ENCODE measurements at regions not wholly inside any gene's neighbourhood (a gene's known extent, or its start where the extent isn't known, plus 50 kb on each side); places are given as distances from the start of the nearest gene placed in this dataset.
"Not testable (repeated sequence)": the region's sequence is repeated elsewhere in the genome, so short reads cannot be mapped to it uniquely, and the experiment has no call there.

DNA sequence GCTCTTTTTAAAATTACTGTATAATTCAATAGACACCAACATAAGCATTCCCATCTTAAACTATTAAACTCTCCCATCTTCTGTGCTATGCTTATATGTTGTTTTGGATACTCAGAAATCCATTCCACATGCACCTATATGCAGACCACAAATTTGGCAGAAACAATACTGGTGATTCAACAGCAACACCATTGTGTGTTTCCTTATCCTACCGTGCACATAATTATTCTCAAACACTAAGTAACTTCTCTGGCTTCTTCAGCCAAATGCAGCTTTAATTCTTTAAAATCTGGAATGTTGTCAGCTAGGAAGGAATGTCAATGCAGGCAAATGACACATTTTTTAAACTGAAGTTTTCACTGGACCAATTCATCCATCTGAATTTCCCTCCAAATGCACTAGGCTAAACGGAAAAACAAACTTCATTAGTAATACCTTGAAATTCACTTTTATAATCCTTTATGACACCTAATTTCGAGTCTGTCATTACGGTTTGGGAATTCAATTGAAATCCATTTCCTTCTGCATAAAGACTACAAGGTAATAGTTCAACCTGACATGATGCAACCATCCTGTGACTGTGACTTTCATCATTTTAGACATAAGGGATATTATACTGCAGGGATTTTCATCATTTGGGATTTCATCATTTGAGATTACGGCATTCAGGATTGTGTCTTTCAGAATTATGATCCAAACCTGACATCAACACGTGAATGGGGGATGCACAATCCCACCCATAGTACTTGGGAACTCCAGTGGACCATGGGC lies 308.5 kb downstream of the LTN1 start:
- intact Hi-C loops (cut with DNase I) = no loop called here
- DNase-seq (no peak), ATAC-seq (no peak)

DNA sequence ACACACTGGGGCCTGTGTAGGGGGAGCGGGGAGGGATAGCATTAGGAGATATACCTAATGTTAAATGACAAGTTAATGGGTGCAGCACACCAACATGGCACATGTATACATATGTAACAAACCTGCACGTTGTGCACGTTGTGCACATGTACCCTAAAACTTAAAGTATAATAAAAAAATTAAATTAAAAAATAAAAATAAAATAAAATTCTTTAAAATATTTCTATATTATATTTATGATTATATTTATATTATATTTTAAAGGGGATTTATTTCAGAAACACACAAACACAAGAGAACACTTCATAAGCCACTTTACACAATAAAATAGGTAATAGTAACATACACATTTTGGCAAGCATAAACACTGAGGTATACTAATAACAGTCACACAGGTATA lies 309.8 kb downstream of the LTN1 start:
- ATAC-seq; intact Hi-C loops (cut with DNase I); DNase-seq: not testable (repeated sequence)

DNA sequence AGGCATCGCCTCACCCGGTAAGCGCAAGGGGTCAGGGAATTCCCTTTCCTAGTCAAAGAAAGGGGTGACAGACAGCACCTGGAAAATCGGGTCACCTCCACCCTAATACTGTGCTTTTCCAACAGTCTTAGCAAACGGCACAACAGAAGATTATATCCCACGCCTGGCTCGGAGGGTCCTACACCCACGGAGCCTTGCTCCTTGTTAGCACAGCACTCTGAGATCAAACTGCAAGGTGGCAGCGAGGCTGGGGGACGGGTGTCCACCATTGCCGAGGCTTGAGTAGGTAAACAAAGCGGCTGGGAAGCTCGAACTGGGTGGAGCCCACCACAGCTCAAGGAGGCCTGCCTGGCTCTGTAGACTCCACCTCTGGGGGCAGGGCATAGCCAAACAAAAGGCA lies 315.6 kb downstream of the LTN1 start:
- DNase-seq; intact Hi-C loops (cut with DNase I); ATAC-seq: not testable (repeated sequence)

DNA sequence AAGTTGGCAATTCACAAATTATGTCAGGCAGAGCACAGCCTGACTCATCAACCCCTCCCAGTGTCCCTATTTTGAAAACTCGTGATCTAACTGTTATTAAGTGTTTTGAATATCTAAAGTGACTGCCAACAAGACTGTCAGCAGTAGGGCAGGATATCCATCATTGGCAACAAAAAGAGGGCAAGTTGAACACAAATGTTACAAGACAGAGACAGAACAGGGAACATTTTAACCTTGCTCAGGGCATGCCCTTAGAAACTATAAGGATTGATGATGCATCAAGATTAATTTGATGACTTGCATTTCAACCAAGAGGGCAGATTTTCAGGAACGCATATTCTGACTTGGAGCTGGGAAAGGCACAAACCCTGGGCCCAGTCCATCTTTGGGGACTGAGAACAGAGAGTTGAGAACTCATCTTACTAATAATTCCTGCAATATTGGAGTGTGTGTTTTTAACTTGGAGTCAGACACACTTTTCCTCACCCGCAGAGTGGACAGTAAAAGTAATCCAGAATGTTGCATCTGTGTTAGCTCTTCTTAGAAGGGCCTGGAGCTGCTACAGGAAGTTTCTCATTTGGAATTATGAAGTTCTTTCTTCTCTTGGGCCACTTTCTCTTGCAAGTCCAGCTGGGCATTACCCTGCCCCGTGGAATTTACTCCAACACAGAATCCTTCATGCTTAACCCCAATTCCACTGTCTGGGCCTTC lies 317.2 kb downstream of the LTN1 start:
- intact Hi-C loops (cut with DNase I) = no loop called here
- no peak for DNase-seq
- ATAC-seq = peak; percentile 88 to 91

DNA sequence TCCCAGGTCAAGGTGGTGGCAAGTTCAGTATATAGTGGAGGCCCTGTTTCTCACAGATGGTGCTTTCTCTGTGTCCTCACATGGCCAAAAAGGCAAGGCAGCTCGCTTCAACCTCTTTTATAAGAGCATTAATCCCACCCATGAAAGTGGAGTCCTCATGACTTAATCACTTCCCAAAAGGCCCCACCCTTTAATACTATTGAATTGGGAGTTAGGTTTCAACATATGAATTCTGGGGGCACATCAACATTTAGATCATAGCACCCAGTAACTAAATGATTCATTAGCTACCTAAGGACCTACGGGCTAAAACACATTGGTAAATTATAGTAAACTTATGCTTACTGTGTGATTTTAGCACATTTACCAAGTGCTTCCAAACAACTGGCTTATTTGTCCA lies 317.9 kb downstream of the LTN1 start:
- intact Hi-C loops (cut with DNase I) = no loop called here
- ATAC-seq (no peak), DNase-seq (no peak)

DNA sequence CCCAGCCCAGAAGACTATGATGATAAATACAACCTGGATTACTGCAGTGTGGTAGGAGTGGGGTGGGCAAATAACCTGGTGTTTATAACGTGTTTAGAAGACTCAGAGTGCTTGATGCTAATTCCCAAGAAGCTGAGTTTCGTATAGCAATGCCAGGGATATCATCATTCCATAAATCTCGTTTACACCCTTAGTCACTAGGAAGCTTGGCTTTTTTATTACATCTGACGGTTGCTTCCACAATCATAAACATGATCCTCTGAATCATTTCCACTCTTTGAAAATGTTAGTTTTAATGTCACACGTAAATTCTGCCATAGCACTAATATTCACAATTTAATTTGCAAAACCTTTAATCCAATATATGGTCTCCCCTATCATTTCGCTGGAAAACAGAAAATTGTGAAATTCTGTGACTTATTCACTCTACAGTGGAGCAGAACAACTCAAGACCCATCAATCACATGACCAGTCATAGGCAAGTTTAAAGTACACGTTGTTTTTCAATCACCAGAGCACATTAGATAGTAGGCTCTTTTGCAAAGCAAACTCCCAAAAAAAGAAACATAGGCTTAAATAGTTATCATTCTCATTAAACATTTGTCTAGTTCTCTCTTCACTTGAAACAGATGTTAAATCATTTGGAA lies 321.0 kb downstream of the LTN1 start:
- DNase-seq (no peak), ATAC-seq (no peak)
- intact Hi-C loops (cut with DNase I) = no loop called here

DNA sequence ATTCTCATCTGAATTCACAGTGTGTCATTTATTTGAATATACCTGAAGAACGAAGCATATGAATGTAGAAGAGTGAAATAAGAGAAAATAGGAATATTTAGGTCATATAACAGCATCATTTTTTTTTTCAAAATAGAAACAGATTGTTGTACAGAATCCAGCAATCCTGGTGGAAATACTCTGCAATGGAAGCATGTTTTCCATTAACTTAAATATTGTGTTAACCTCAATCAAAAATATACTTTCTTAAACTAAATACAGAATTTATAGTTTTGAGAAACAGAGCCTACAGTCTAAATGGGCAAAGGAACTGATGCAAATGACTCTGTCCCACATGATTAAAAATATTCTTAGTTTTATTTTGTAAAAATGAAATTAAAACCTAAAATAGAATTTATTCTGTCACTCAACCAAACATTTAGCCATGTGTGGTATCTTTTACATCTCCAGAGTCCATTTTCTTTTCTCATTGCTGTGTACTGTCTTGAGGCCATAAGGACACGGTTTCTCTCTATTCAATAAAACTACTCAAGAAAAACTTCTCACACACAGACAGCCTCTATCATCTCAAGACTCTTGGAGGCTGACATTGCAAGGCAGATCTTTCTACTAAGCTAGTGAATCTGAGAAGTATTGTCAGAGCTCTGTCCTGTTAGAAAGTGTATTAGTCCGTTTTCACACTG lies 322.6 kb downstream of the LTN1 start:
- DNase-seq (no peak), ATAC-seq (no peak)
- intact Hi-C loops (cut with DNase I) = no loop called here

DNA sequence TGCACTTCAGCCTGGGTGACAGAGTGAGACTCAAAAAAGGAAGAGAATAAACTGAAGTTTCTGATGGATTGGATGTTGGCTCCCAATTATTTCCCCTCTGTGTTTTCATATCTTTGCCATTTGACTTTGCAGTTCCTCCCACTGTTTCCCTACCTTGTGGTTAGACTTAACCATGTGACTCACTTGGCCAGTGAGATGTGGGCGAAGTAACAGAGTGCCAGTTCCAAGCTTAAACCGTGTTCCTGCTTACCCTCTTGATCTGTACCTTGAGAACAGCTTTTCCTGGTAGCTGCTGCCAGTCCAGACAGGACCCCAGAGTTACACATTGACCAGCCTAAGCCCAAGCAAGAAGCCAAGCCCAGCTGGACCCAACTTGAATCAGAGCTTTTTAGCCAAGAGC lies 323.4 kb downstream of the LTN1 start:
- DNase-seq (no peak), ATAC-seq (no peak)
- intact Hi-C loops (cut with DNase I) = no loop called here

DNA sequence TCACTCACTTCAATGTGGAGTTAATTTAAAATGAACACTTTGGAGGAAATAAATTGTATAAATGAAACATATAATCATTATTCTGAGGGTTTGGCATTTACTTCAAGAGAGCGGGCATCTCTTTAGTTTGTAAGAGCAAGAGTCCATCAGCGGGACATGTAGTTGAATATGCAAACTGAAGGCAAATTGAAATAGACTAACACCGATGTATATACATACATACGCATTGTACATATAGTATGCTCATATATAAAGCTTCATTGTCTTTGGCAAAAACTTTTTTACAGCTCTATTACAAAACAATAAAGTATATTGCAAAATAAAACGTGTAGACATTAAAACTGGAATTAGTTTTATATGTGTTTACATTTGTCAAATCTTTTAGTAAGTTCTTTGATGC lies 328.9 kb downstream of the LTN1 start:
- intact Hi-C loops (cut with DNase I) = no loop called here
- no peak for ATAC-seq
- DNase-seq = no peak

DNA sequence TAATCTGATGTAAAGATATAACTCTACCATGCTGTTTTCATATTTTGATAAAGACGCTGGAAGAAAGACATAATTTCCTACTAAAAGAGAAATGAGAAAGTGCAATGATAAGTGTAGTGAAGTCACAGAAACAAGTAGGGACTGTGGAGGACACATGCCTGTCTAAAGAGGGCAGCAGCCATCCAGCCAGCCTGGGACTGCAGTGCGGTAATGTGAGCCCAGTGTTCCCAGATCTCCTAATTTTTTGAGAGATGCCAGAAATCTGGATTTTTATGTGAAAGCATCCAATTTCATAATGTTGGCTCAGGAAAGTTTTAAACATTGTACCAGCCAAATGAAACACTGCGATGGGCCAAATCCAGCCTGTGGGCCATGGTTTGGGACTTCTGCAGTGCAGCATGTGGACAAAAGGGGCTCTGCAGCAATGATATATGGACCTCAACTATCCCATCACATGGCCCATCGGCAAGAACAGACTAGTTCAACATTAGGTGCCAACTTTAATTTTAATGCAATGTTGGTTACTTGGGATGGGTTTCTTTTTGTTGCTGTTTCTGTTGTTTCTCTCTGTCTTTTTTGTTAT lies 329.5 kb downstream of the LTN1 start:
- DNase-seq (no peak), ATAC-seq (peak in 1 of 2 donors; percentile 85)
- intact Hi-C loops (cut with DNase I) = no loop called here

DNA sequence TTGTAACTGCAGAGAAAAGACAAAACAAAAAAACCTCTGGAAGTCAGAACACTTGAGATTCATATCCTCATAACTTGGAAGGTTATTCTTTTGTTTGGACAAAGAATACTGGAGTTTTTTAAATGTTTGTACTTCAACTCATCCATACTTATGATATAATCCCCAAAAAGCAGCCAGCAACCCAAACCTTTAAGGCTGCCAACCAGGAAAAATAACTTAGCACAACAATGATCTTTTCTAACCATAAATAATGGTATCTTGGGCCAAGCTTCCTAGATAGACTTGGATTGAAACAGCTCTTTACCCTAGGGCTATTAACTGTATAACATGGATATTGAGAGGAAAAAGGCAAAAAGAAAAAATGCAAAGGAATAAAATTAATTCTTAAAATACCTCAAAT lies 335.1 kb downstream of the LTN1 start:
- no peak for ATAC-seq
- no peak for DNase-seq
- intact Hi-C loops (cut with DNase I) = no loop called here

DNA sequence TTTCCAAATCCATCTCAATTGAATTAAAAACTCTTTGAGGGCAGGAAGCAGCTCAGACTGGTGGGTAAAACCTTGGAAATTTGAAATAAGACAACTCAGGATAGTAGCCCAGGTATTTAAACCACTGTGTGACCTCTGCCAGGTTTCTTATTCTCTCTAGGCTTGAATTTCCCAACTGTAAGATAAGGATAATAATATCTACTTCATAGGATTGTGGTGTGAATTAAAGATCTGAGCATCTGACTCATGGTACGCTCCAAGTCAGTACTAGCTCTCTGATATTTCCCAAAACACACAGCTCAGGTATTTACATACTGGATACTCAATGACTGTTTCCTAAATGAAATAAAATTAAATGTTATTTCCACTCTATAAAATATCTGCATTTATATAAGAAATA lies 337.2 kb downstream of the LTN1 start:
- ATAC-seq (no peak), DNase-seq (no peak)
- intact Hi-C loops (cut with DNase I) = no loop called here

DNA sequence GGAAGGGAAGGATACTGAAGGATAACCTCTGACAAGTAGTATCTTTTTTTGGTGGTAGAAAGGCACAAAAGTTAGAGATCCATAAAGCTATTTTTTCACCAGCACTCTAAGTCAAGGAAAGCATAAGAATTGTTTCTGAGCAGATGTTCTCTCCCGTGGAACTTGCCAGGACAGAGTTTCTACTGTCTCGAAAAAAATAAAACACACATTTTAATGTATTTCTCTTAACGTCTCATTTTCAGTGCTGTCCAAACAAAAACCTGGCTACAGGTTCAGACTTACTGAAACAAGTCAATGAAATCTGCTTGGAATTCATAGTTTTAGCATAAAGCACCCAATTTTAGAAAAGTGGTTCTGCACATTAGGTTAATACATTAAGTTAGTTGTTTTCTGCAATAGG lies 338.3 kb downstream of the LTN1 start:
- DNase-seq = no peak
- ATAC-seq = no peak
- intact Hi-C loops (cut with DNase I) = no loop called here

DNA sequence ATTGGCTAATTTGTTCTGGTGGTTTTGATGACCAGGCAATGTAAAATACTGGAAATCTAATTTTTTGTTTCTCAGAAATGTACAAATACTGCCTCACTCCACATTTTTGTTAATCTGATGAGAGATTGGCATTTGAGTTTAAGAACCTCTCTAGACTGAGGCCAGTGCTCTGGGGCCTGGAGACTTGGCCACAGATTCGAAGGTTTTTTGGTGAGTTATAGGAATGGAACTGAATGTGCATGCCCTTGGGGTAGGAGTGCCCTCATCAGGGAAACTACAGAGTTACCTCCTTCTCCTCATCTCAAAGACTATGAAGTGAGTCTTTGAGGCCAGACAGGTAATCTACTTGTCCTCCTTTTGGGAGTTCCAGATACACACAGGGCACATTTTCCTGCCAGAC lies 347.9 kb downstream of the LTN1 start:
- intact Hi-C loops (cut with DNase I) = no loop called here
- ATAC-seq (no peak), DNase-seq (no peak)

DNA sequence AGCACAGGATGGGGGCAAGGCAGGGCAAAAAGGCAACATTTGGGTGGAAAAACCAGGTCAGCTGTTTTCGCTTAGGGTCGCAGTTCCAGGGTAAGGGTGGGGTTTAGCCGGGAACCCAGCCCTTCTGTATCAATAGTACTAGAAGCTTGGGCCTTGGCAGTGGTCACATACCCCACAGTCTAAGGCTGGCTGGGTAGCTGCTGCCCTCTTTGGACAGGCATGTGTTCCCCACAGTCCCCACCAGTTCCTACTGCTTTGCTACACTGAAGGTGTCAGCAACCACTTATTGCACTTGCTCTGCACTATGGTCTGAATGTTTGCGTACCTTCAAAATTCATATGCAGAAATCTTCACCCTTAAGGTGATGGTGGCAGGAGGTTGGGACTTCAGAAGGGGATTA lies 349.8 kb downstream of the LTN1 start:
- intact Hi-C loops (cut with DNase I) = no loop called here
- peak in 1 of 2 donors; percentile 27 for ATAC-seq
- DNase-seq = peak; percentile 19

DNA sequence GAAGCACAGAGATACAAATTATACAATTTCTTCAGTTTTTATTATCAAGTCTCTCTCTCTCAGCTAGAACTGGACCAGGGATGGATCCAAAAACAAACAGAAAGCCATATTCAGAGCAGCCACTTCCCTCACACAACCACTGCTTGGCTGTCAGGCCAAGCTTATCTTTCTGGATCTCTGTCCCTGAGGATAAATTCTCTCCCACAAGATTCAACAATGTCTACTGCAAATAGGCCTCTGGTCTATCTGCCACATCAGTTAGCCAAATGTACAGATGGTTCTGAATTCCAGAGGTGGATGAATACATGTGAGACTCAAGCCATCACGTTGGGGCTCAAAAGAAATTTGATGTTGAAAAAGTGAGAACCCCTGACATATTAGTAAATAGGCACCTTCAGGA lies 350.9 kb downstream of the LTN1 start:
- intact Hi-C loops (cut with DNase I) = no loop called here
- no peak for DNase-seq
- no peak for ATAC-seq

DNA sequence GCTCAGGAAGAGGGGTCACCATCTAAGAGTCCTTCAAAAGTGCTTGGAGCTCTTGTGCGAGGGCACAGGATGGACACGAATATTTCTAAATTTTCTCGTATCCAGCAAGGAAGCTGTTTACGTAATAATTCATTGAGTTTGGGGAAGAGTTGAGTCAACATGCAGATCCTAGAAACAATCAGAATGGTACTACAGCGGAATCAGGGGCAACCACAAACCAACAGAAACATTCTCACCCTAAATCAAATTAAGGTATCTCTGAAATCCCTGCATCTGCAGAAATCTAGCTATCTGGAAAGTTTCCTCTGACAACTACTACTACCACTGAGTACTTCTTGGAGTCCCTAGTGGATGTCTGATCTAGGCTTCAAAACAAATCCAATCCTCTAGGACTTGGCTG lies 352.4 kb downstream of the LTN1 start:
- DNase-seq (no peak), ATAC-seq (no peak)
- intact Hi-C loops (cut with DNase I) = no loop called here

DNA sequence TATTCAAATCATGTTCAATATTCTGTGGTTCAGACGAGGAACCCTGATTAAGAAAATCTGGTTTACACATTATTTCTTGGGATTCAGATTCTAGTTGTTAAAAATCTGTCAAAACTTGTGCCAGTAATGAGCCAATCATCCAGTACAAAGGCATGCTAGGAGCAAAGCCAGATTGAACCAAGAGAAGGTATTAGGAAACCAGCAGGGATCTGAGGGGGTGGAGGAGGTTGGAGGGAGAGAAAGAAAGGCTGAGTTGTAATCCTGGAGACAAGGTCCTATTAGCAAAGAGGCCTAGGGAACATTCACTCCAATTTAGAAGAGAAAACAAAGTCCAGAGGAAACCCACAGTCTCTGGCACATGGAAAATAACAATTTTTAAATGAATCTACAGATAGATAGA lies 352.9 kb downstream of the LTN1 start:
- DNase-seq = no peak
- ATAC-seq = peak in 1 of 2 donors; percentile 71
- intact Hi-C loops (cut with DNase I) = loop anchor here in 1 of 2 donors (10.0 kb wide), 1 partner anchor 105 kb away; no protein-coding TSS in a partner anchor

Data from left cardiac atrium (tissue), 4 donors.